HEK293T (cell line): ENCODE measurements at regions not wholly inside any gene's neighbourhood (a gene's known extent, or its start where the extent isn't known, plus 50 kb on each side); places are given as distances from the start of the nearest gene placed in this dataset.
A peak's percentile ranks its signal among the peaks of the same experiment; 100 is the strongest.

Source experiments
- CTCF ChIA-PET: fragments of 350-600 bp; formaldehyde crosslinking; extraction: SDS; loops from one replicate; lab custom pipeline; 2021; ENCODE audit warnings: antibody characterized with exemption, inconsistent platforms; lab: Yijun Ruan, JAX
- POLR2A ChIA-PET: fragments of 350-600 bp; formaldehyde crosslinking; extraction: SDS; loops from one replicate; lab custom pipeline; 2020; ENCODE audit warnings: antibody characterized with exemption, inconsistent platforms; lab: Yijun Ruan, JAX
- DNase-seq: peaks from one replicate; pipeline ENCODE4 v3.0.0; 2012; ENCODE audit warnings: mixed read lengths; ENCODE audit errors: extremely low spot score
- ARNT ChIP-seq: fragments of 450-650 bp; IDR thresholded peaks from 2 replicates; pipeline ENCODE4 v1.6.1; 2017; ENCODE audit warnings: mild to moderate bottlenecking
- BHLHE40 ChIP-seq: fragments of 450-650 bp; IDR thresholded peaks from 2 replicates; pipeline ENCODE4 v1.6.1; 2016; ENCODE audit warnings: mild to moderate bottlenecking, moderate library complexity, borderline replicate concordance
- CTBP1 ChIP-seq: fragments of 450-650 bp; IDR thresholded peaks from 2 replicates; pipeline ENCODE4 v1.6.1; 2016; ENCODE audit warnings: borderline replicate concordance
- ELF4 ChIP-seq: fragments of 450-650 bp; IDR thresholded peaks from 2 replicates; pipeline ENCODE4 v1.6.1; 2017; ENCODE audit warnings: antibody characterized with exemption
- FOXA1 ChIP-seq: fragments of 450-650 bp; IDR thresholded peaks from 2 replicates; pipeline ENCODE4 v1.6.1; 2016; ENCODE audit warnings: mild to moderate bottlenecking
- FOXK2 ChIP-seq: fragments of 450-650 bp; IDR thresholded peaks from 2 replicates; pipeline ENCODE4 v1.6.1; 2016; ENCODE audit warnings: mild to moderate bottlenecking
- FOXM1 ChIP-seq: fragments of 450-650 bp; IDR thresholded peaks from 2 replicates; pipeline ENCODE4 v1.6.1; 2017; ENCODE audit warnings: mild to moderate bottlenecking, borderline replicate concordance
- HDGF ChIP-seq: fragments of 450-650 bp; IDR thresholded peaks from 2 replicates; pipeline ENCODE4 v1.6.1; 2017; ENCODE audit warnings: antibody characterized with exemption, borderline replicate concordance
- L3MBTL2 ChIP-seq: fragments of 450-650 bp; conservative IDR thresholded peaks from 2 replicates; pipeline ENCODE4 v1.6.1; 2016; ENCODE audit warnings: mild to moderate bottlenecking
- LEF1 ChIP-seq: fragments of 450-650 bp; IDR thresholded peaks from 2 replicates; pipeline ENCODE4 v1.6.1; 2017; ENCODE audit warnings: mild to moderate bottlenecking, borderline replicate concordance
- NFRKB ChIP-seq: fragments of 450-650 bp; IDR thresholded peaks from 2 replicates; pipeline ENCODE4 v1.6.1; 2016; ENCODE audit warnings: mild to moderate bottlenecking, moderate library complexity
- PKNOX1 ChIP-seq: fragments of 450-650 bp; IDR thresholded peaks from 2 replicates; pipeline ENCODE4 v1.6.1; 2016
- SP1 ChIP-seq: fragments of 450-650 bp; IDR thresholded peaks from 2 replicates; pipeline ENCODE4 v1.6.1; 2017
- SUZ12 ChIP-seq: fragments of 450-650 bp; IDR thresholded peaks from 2 replicates; pipeline ENCODE4 v1.6.1; 2016; ENCODE audit warnings: mild to moderate bottlenecking
- TARDBP ChIP-seq: fragments of 450-650 bp; IDR thresholded peaks from 2 replicates; pipeline ENCODE4 v1.6.1; 2016
- ZNF384 ChIP-seq: fragments of 450-650 bp; IDR thresholded peaks from 2 replicates; pipeline ENCODE4 v1.6.1; 2016

GRCh38 chr11:33544593-33545373 lies 155.8 kb downstream of the C11orf91 start:
- ChIA-PET CTCF (interaction anchor here (0.6 kb wide), 1 partner anchor 24 kb away, joined by 3 read pairs; no protein-coding TSS in a partner anchor), POLR2A (no interaction called here)
- TF ChIP-seq PKNOX1 (no peak), FOXA1 (no peak), LEF1 (no peak), FOXM1 (no peak), BHLHE40 (no peak), SUZ12 (no peak), L3MBTL2 (no peak), CTBP1 (no peak), HDGF (no peak), FOXK2 (no peak)
- no peak for DNase-seq

GRCh38 chr11:33543823-33544222 lies 156.8 kb downstream of the C11orf91 start:
- TF ChIP-seq HDGF (no peak), TARDBP (no peak), SUZ12 (no peak), CTBP1 (no peak), FOXK2 (no peak), ZNF384 (no peak), LEF1 (no peak), L3MBTL2 (no peak), FOXM1 (no peak), NFRKB (no peak), SP1 (no peak), ELF4 (no peak), BHLHE40 (no peak), PKNOX1 (no peak), FOXA1 (no peak), ARNT (no peak)
- DNase-seq: no peak
- CTCF ChIA-PET: interaction anchor here (0.6 to 0.7 kb wide), 2 partner anchors 23 to 180 kb away, joined by 3 to 4 read pairs; no protein-coding TSS in a partner anchor
- POLR2A ChIA-PET: no interaction called here

GRCh38 chr11:33542921-33543320 lies 157.7 kb downstream of the C11orf91 start:
- POLR2A ChIA-PET: no interaction called here
- no peak for TF ChIP-seq CTBP1
- no peak for TF ChIP-seq ZNF384
- TF ChIP-seq FOXK2: no peak
- TF ChIP-seq HDGF: no peak
- no peak for TF ChIP-seq L3MBTL2
- TF ChIP-seq NFRKB: no peak
- TF ChIP-seq FOXA1: no peak
- no peak for TF ChIP-seq FOXM1
- TF ChIP-seq BHLHE40: no peak
- TF ChIP-seq ELF4: no peak
- no peak for TF ChIP-seq SP1
- TF ChIP-seq LEF1: no peak
- TF ChIP-seq TARDBP: no peak
- no peak for TF ChIP-seq SUZ12
- no peak for TF ChIP-seq PKNOX1
- peak; percentile 72 for DNase-seq
- CTCF ChIA-PET: interaction anchor here (0.7 to 1.1 kb wide), 2 partner anchors 93 to 146 kb away, joined by 3 read pairs; no protein-coding TSS in a partner anchor

- ChIA-PET CTCF (no interaction called here), POLR2A (no interaction called here)
- TF ChIP-seq BHLHE40: no peak
- TF ChIP-seq SP1: no peak
- no peak for TF ChIP-seq LEF1
- no peak for TF ChIP-seq ARNT
- TF ChIP-seq FOXM1: no peak
- no peak for TF ChIP-seq HDGF
- TF ChIP-seq L3MBTL2: no peak
- TF ChIP-seq ELF4: no peak
- TF ChIP-seq FOXA1: no peak
- TF ChIP-seq CTBP1: no peak
- TF ChIP-seq TARDBP: no peak
- no peak for TF ChIP-seq ZNF384
- TF ChIP-seq NFRKB: no peak
- no peak for TF ChIP-seq FOXK2
- no peak for DNase-seq
These were observed 159.4 kb downstream of the C11orf91 start for GRCh38 chr11:33540946-33541915.

GRCh38 chr11:33540427-33540826 lies 160.2 kb downstream of the C11orf91 start:
- DNase-seq: no peak
- CTCF ChIA-PET: no interaction called here
- TF ChIP-seq NFRKB (no peak), BHLHE40 (no peak), HDGF (no peak), L3MBTL2 (no peak), FOXA1 (no peak), CTBP1 (no peak), ELF4 (no peak), SUZ12 (no peak), SP1 (no peak), PKNOX1 (no peak), FOXM1 (no peak), ZNF384 (no peak), FOXK2 (no peak), ARNT (no peak), LEF1 (no peak), TARDBP (no peak)
- POLR2A ChIA-PET: no interaction called here
